HuH-7 (cell line): ENCODE measurements at regions not wholly inside any gene's neighbourhood (a gene's known extent, or its start where the extent isn't known, plus 50 kb on each side); places are given as distances from the start of the nearest gene placed in this dataset.

Experiments
- DNase-seq: peaks from one replicate; pipeline ENCODE4 v3.0.0; 2011; ENCODE audit warnings: low spot score

GRCh38 chr15:62805502-62805901 is 237.0 kb upstream of the TPM1 start:
- DNase-seq: no peak

DNA sequence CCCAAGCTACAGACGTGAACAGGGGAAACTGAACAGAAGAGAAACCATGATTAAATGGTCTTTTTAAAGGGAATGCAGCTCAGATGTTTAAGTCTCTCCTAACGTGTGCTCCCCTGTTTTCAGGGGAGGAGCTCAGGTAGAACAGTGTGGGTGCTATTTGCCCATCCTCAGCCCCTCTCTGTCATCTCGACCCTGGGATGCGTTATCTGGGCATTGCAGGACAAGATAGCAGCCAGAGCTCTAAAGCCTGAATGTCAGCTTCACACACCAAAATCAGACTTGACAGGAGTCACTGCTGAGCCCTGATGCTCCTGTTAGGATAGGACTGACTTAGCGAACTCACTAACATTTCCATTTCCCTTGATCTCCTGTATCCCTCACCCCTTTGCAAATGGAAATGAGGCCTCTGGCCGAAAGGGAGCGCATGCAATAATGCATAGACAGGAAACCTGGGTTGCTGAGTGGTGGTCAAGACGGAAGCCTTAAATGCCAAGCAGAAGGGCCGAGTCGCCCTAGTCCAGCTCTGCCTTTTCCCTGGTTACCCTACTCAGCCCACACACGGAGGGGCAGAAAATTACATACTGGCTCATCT is 234.9 kb upstream of the TPM1 start:
- DNase-seq: no peak

GRCh38 chr15:62809115-62809967 is 233.2 kb upstream of the TPM1 start:
- no peak for DNase-seq

GRCh38 chr15:62809968-62810260 is 232.6 kb upstream of the TPM1 start:
- DNase-seq: no peak

- no peak for DNase-seq
Observed at GRCh38 chr15:62812515-62812835, 230.1 kb upstream of the TPM1 start.

DNA sequence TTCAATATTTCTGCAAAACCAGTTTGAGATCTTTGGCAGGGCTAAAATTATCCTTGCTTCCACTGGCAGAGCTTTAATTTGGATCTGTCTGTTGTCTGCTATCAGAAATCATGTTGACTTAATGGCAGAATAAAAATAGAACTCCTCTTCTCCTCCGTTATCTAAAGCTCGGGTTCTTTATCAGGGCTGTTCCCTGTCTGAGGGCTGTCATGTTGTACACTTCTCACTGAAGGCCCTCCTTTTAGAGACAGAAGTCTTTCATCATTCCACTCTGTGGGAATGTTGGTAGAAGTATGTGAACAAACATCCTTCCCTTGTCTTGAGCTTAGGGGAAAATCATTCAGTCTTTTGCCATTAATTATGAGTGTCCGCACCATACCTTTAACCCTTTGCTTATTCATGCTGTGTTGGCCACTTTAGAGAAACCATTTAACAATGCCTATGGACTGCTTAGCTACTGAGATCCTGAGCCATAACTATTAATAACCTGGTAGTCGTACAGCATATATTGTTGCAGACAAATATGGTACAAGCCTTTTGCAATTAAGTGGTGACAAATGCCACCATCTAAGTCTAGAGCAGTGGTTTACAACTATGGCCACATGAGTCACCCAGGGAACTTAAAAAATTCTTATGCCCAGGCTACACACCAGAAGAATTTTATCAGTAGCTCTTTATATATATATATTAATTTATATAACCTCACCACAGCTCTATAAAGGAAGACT is 226.0 kb upstream of the TPM1 start:
- no peak for DNase-seq

DNA sequence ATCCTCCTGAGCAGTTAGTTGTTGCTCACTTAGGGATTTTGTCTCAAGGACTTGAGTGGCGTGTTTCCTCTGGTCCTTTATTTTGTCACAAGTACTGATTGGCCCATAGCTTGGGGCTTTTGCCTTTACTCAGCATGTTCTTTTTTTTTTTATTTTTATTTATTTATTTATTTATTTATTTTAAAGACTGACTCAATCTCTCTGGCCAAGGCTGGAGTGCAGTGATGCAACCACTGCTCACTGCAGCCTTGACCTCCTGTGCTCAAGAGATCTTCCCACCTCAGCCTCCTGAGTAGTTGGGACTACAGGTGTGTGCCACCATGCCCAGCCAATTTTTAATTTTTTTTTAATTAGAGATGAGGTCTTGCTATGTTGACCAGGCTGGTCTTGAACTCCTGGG is 223.9 kb upstream of the TPM1 start:
- no peak for DNase-seq

DNA sequence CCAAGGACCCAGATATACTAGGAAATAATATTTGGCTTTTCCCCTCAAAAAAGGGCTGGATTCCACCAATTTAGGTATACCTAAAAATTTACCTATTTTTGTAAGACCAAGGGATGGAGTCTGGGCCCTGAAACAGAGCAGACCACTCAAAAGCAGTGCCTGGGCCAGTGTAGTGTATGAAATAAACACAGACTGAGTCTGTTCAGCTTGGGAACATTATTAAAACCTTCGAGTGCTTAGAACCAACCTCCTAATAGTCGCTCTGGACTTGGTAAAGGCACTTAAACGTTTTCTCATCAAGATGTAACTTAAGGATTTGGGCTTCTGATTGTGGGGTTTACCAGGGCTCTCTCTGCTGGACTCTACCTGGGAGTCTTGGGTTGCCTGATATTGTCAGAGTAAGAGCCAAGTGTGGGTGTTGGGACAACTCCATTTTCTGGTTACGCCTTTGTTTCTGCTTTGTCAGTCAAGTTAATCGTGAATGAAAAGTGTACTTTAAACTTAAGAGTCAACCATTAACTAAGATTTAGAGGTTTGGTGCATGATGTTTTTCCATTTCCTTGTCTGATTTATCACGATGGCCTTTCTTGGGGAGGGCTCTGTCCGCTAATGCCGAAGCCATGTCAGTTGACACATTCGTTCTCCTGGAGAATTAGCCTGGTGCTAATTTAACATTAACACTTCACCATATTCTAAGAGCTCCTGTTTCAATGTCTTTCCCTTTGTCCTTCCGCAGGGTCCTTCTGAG is 221.0 kb upstream of the TPM1 start:
- DNase-seq: peak; percentile 19

DNA sequence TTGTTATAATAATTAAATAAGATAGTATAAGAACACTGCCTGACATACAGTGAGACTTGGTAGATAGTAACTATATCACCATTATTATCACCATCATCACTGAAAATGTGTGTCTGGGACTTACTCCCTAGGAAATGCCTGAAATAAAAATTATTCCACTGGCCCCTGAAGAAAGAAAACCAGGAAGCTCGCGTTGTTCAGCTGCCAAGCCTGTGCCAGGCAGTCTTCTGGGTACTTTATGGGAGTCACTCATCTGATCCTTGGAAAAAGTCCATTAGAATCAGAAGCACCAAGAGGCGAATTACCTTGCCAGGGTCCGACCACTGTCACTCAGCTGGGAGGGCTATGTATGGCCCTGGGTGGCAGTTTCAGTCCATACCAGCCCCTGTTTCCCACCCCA is 220.3 kb upstream of the TPM1 start:
- DNase-seq: no peak

DNA sequence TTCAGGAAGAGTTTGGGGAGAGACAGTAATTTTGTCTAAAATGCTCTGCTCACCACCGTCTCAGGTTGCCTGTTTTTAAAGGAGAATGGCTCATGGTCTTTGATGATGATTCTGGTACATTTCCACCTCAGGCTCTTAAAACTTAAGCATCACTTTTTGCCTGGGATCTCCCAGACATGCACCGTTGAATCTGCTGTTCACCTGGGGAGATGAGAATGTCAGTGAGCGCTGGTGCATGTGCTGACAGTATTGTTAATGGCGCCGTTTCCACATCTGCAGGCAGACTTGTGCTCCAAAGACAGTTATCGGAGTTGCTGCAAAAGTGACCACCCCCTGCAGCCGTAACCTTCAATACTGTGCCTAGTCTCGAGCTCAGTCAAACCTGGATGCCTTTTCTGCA is 219.0 kb upstream of the TPM1 start:
- DNase-seq: no peak

DNA sequence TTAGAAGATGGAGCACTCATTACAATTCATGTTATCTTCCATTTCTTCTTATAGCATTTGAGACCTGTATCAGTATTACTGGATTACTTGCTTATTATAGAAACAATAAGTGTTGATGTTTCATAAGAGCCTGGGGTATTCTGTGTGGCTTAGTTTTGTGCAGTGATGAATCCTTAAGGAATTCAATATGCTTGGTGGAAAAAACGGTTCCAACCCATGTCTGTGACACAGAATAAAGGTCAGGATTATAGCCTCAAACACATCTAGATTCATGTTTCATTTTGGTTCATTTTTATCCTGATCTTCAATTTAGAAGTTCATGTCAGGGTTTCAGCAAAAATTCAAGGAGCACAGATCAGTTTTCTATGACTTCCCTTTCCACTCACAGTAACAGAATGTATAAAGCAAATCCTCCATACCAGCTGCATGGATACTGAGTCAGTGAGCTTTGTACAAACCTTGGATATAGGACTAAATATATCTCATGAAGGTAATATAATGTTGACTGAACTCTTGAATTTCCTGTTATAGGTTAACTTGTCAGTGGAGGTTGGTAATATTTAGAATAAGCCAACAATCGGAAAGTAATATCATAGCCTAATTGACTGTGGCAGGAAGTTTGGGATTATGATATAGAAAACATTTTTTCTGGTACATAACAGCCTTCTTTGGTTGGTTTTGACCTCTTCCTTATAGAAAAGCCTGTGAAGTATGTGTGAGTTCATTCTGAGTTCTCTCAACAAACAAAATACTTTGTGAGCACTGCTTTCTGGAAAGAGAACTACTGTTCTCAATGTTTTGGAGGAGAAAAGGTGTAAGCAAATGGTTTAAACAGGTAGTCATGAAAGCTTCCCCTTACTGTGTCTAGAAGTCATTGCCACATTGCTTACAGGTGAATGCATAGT is 218.2 kb upstream of the TPM1 start:
- no peak for DNase-seq

DNA sequence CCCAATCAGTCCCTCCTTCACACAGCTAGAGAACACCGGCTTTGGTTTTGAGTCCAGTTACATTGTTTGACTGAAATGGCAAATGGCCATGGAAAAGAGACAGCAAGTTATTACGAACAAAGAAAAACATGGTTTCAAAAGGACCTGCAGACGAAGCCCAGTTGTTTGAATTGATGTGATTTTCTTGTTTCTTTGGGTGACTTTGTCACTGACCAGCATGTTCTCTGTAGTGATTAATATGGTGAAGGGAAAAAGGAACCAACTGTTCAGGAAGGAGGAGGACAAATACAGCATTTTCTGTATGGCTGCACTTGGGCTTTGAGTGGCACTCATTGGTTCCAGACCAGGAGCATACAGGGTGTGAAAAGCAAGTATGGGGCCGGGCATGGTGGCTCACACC is 217.4 kb upstream of the TPM1 start:
- DNase-seq: no peak

DNA sequence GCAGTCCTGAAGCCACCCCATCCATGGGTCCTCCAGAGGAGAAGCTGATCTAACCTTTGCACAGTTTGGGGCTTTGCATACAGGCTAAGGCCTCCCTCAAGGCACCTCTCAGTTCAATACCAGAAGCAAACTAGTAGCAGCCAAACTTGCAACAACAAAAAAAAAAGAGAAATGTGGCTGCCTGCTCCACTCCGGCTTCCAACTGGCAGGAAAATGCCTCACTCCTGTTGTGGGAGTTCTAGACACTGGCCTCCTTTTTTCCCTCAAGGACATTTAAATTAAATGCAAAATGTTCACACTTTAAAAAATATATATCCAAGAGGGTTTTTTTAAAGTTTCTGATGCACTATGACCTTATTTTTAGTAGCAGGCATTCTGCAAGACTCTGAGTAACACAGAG is 216.0 kb upstream of the TPM1 start:
- DNase-seq: no peak

DNA sequence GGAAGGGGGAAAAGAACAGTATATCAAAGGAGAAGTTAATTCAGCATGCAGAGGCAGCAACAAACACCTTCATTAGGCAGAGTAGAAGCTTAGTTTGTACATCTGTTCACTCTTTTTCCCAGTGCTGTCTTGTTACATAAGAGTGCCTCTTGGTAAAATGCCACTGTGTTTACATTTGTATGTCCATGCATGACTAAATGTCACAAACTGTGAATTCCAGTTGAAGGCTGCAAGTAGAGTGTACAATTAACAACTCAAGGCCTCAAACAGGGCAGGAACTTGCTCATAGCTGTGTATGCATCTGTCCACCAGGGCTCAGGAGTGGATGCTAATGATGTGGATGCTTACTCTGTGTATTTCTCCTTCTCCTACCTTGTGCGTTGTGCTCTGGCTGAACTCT is 214.2 kb upstream of the TPM1 start:
- DNase-seq: no peak

- DNase-seq: no peak
Observed at GRCh38 chr15:62832231-62832630, 210.3 kb upstream of the TPM1 start.

GRCh38 chr15:62833646-62834045 is 208.9 kb upstream of the TPM1 start:
- no peak for DNase-seq

GRCh38 chr15:62834686-62835329 is 207.7 kb upstream of the TPM1 start:
- no peak for DNase-seq

- DNase-seq: no peak
Observed at GRCh38 chr15:62835351-62835750, 207.2 kb upstream of the TPM1 start.

DNA sequence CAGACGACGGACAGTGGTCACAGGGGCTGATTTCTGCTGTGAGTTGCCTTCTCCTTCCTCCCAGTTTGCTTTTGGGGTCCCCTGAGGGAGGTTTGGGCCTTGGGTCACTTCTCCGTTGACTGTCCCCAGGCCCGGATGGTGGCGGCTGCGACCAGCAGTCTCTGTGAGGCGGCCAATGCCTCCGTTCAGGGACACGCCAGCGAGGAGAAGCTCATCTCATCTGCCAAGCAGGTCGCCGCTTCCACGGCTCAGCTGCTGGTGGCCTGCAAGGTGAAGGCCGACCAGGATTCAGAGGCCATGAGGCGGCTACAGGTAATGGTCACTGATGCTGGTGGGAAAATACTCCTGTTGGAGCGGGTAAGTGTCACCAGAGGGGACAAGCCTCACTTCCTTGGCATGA is 206.8 kb upstream of the TPM1 start:
- DNase-seq: no peak

DNA sequence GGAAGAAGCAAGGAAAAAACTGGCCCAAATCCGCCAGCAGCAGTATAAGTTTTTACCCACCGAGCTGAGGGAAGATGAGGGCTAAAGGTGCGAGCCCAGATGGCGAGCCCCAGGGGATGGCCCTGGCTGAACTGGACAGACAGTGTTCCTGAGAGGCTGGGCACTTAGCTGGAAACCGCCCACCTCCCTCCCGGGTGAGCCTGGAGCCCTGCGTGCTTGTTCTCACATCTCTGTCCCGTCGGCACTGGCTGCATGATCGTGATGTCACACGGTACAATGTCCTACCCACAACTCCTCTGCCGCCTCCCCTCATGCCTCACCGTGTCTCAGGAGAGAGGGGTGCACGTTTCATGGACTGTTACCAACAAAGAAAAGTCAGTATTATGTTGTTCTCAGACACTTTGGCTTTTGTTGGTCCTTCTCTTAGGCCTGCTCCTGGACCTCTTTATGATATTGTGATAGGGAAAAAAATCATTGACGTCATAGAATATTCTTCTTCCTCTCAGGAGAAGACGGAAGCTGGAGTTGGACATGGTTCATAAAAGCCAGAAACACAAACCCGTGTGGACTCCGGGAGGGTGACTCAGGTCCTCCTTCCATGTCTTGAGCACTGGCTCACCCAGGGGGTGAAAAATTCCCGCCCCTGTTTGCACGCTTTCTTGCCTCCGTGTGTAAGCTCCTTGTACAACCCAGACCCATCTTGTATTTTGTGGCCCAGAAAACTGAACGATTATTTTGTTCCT is 201.8 kb upstream of the TPM1 start:
- no peak for DNase-seq

- no peak for DNase-seq
Observed at GRCh38 chr15:62841269-62841628, 201.3 kb upstream of the TPM1 start.
